GM20000 (cell line): ENCODE measurements at regions not wholly inside any gene's neighbourhood (a gene's known extent, or its start where the extent isn't known, plus 50 kb on each side); places are given as distances from the start of the nearest gene placed in this dataset.

Source experiments
- DNase-seq: peaks from one replicate; pipeline ENCODE4 v3.0.0; 2012; ENCODE audit warnings: low spot score
- TF ChIP-seq, protein P1 (sequence below): IDR thresholded peaks from 2 replicates; pipeline ENCODE4 v1.5.1; 2012; ENCODE audit warnings: mild to moderate bottlenecking, control low read depth; ENCODE audit errors: extremely low read depth, missing control alignments

DNA sequence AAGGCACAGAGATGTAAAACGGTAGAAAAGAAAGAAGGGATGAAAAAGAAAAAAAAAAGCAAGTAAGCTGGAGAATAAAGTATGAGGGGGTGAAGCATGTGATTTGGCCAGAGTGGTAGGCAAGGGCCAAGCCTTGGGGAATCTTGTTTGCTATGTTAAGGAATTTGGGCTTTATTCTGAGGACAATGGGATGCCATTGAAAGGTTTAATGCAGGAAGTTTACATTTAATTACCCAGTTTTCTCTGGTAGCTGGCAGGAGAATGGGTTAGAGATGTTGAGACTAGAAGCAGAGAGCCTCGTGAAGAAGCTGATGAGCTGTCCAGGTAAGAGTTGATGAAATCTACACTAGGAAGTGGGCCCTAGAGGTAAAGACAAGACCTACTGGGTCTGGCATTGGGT, 455.9 kb downstream of the PDCD6IP start:
- DNase-seq: no peak
- TF ChIP-seq, protein P1, sequence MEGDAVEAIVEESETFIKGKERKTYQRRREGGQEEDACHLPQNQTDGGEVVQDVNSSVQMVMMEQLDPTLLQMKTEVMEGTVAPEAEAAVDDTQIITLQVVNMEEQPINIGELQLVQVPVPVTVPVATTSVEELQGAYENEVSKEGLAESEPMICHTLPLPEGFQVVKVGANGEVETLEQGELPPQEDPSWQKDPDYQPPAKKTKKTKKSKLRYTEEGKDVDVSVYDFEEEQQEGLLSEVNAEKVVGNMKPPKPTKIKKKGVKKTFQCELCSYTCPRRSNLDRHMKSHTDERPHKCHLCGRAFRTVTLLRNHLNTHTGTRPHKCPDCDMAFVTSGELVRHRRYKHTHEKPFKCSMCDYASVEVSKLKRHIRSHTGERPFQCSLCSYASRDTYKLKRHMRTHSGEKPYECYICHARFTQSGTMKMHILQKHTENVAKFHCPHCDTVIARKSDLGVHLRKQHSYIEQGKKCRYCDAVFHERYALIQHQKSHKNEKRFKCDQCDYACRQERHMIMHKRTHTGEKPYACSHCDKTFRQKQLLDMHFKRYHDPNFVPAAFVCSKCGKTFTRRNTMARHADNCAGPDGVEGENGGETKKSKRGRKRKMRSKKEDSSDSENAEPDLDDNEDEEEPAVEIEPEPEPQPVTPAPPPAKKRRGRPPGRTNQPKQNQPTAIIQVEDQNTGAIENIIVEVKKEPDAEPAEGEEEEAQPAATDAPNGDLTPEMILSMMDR: no peak

DNA sequence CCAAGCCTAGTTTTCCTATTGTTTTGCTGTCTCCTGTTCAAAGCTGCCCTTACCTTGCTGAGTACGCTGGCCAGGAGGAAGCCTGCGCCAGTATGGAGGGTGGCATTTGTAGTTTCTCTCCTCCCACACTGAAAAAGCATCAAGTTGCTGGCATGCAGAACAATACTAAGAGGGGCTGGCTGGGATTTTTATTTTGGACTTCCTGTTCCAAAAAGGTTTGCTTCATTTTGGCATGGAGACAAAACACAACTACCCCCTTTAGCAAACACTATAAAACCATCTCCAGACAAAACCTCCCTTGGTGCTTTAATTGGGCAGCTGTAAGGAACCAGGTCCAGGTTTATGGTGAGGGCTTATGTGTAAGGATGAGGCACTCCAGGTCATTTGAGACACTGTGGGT, 457.6 kb downstream of the PDCD6IP start:
- no peak for DNase-seq
- TF ChIP-seq, protein P1: no peak

DNA sequence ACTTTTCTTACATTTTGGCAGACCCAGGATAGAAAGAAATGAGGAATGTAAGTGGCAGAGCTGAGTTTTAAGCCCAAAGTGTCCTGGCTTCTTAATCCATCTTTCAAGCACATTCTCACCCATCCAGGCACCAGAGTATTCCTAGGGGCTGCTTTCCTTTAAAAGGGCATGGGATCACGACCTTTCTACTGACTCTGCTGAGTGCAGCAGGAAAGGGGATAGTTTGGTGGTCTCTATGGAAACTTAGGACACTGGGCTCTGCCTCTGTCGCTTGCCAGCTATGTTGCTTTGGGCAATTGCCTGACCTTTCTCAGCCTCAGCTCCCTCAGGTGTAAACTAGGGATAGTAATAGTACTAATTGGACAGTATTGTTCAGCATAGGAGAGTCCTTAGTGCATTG, 458.4 kb downstream of the PDCD6IP start:
- no peak for DNase-seq
- TF ChIP-seq, protein P1: no peak

DNA sequence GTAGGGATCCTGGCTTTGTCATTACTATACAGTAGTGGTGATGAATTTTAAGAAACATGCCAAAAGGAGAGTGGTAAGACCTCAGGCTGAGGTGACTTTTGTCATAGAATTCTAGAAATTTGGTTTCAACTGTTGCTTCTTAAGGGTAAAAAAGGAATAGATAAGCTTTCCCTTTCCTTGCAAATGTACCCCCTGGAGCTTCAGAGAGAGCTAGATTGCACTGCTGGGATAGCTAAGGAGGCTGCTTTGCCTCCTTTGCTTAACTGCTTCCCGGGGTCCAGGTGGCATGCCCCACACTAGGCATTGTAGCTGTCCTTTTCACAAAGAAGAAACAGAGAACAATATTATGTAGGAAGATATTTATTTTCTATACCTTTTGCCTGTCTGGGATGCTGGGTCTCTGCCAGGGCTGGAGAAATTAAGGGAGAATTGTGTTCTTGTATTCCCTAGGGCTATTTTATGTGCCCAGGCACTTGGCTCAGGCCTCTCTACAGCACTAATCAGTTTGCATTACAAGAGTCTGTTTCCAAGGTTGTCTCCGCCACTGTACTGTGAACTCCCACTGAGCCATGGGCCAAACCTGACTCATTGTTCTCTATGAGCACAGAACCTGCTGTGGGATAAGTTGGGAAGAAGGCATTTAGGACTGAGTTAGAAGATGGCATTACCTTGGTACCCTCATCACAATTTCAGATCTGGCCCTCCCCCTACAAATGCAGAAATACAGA, 460.0 kb downstream of the PDCD6IP start:
- no peak for DNase-seq
- TF ChIP-seq, protein P1: no peak

DNA sequence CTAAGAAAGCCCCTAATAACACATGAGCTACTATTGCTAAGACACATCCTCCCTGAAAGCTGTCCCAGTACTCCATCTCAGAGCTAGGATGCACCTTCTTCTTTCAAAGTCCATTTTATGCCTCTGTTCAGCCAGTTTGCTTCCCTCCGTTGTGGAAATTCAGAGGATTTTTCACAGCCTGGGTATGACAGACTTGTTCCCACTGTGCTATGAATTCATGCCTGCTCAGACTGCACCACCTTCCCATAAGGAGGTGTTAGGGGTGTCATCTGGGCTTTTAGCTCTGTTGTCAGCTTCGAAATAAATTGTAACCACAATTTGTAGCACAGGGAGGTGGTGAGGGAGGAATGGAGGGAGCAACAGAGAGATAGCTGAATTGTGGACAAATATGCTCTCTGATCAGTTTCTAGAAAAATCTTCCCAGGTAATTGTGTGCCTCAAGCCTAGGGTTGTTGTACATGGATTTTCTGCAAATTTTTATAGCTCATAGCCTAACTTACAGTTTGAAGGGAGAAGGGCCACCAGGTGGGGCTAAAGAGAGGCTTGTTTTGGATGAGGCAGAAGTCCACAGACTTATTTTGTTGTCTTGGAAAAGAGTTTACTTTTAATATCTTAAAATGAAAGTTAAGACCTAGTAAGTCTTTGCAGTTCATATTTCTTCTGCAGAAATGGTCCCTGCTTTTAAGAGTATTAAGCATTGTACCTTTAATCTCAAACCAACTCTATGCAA, 462.0 kb downstream of the PDCD6IP start:
- DNase-seq: peak; percentile 48
- TF ChIP-seq, protein P1: peak; percentile 47

DNA sequence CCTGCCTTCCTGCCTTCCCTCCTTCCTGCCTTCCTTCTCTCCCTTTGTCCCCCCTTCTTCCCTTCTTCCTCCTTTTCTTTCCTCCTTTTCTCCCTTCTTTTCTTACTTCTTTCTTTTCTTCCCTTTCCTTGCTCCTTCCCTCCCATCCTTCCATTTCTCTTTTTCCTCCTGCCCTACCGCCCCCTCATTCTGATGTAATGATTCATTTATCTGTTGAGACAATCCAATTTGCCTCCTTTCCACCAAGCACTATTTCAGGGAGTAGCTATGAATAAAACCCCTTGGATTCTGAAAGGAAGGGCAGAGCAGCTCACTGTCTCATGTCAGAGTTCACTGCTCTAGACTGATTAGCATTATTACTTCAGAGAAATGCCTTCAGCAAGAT, 462.6 kb downstream of the PDCD6IP start:
- TF ChIP-seq, protein P1: no peak
- DNase-seq: no peak

DNA sequence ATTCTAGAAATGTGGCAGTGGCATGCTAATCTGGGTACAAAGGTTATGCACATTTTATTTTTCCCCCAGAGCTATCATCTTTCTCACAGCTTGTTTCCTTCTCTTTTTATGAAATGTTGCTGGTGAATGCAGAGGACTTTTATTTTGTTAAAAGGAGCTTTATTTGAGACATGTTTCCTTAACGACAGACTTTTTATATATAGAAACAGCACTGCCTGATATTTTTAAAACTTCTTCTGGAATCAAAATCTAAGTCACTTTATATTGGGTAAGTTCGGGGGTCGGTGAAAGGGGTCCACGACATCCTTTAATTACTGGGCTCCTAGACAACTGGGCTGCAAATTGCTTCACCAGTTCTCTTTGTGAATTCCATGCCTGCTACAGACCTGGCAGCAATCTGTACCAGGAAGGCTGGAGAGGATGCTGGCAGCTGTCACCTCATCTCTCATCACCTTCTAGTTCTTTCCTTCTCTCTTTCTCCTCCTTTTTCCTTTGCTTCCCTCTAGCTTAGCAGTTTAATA, 464.7 kb downstream of the PDCD6IP start:
- no peak for DNase-seq
- TF ChIP-seq, protein P1: no peak
